GM19328 (cell line): ENCODE measurements at regions not wholly inside any gene's neighbourhood (a gene's known extent, or its start where the extent isn't known, plus 50 kb on each side); places are given as distances from the start of the nearest gene placed in this dataset.
"Not testable (repeated sequence)": the region's sequence is repeated elsewhere in the genome, so short reads cannot be mapped to it uniquely, and the experiment has no call there.

Experiments
- ATAC-seq: cut with Tn5 transposase; IDR thresholded peaks from one replicate; pipeline ENCODE4 v1.9.1; 2021; ENCODE audit warnings: mild to moderate bottlenecking, moderate library complexity; ENCODE audit not compliant: unreplicated experiment

- ATAC-seq, result no peak
These were observed 279.0 kb downstream of the MATN1 start for GRCh38 chr1:30444401-30444800.

GRCh38 chr1:30438274-30438673, 285.1 kb downstream of the MATN1 start:
- ATAC-seq, result not testable (repeated sequence)

GRCh38 chr1:30437059-30437576, 286.3 kb downstream of the MATN1 start:
- ATAC-seq, result no peak

- no peak for ATAC-seq
These were observed 295.8 kb downstream of the MATN1 start for GRCh38 chr1:30427545-30427944.

- no peak for ATAC-seq
These were observed 298.3 kb downstream of the MATN1 start for GRCh38 chr1:30425046-30425445.

GRCh38 chr1:30423570-30423969, 299.8 kb downstream of the MATN1 start:
- no peak for ATAC-seq

- ATAC-seq, result no peak
These were observed 301.1 kb downstream of the MATN1 start for GRCh38 chr1:30422251-30422650.

GRCh38 chr1:30420519-30421050, 302.8 kb downstream of the MATN1 start:
- no peak for ATAC-seq

GRCh38 chr1:30419831-30420230, 303.6 kb downstream of the MATN1 start:
- ATAC-seq, result no peak

- ATAC-seq, result no peak
These were observed 304.3 kb downstream of the MATN1 start for GRCh38 chr1:30418939-30419720.

GRCh38 chr1:30418061-30418938, 305.1 kb downstream of the MATN1 start:
- no peak for ATAC-seq

GRCh38 chr1:30417701-30418046, 305.7 kb downstream of the MATN1 start:
- no peak for ATAC-seq

- no peak for ATAC-seq
These were observed 306.2 kb downstream of the MATN1 start for GRCh38 chr1:30417001-30417700.

GRCh38 chr1:30416221-30416820, 307.1 kb downstream of the MATN1 start:
- ATAC-seq, result no peak

GRCh38 chr1:30415171-30415940, 308.0 kb downstream of the MATN1 start:
- no peak for ATAC-seq

GRCh38 chr1:30414851-30415165, 308.6 kb downstream of the MATN1 start:
- no peak for ATAC-seq

- no peak for ATAC-seq
These were observed 309.1 kb downstream of the MATN1 start for GRCh38 chr1:30414086-30414850.

- no peak for ATAC-seq
These were observed 309.8 kb downstream of the MATN1 start for GRCh38 chr1:30413606-30414005.

- ATAC-seq, result no peak
These were observed 310.3 kb downstream of the MATN1 start for GRCh38 chr1:30413111-30413440.
